Activated CD4-positive, alpha-beta T cell treated with anti-CD3 and anti-CD28 coated beads for 1 hour (primary cell): ENCODE measurements at regions not wholly inside any gene's neighbourhood (a gene's known extent, or its start where the extent isn't known, plus 50 kb on each side); places are given as distances from the start of the nearest gene placed in this dataset.

Source experiments
- DNase-seq: peaks from one replicate; pipeline ENCODE4 v3.0.0-alpha.2; 2020

DNA sequence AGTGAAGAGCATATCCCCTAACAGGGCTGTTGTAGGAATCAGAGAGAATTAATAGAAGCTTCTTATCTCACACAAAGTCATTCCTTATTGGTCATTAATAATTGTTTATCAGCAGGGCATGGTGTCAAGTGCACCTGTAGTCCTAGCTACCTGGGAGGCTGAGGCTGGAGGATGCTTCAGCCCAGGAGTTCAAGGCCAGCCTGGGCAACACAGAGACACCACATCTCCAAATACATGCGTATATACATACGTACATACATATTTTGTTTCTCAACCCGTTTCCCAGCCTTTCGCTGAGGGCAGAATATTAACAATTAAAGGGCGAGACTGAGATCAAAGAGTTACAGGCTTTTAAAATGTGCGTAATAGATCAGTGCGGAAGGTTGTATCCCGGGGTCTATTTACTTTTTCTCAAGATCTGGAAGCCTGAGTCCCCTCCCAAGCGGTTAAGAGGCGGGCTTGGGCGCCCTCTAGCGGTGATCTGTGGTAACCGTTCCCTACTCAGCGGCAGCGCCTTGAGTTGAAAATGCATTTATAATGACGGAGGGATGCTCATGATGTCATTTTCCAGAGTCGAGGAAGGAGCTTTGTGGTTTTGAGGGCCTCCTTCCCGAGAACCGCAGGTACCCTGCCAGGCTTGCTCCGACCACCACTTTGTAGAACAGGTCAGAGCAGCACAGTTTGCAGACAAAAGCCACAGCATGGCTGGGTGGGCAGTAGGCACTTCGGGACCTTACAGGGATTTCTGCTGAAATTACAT, 169.6 kb upstream of the GPR12 start:
- DNase-seq = peak; percentile 53

DNA sequence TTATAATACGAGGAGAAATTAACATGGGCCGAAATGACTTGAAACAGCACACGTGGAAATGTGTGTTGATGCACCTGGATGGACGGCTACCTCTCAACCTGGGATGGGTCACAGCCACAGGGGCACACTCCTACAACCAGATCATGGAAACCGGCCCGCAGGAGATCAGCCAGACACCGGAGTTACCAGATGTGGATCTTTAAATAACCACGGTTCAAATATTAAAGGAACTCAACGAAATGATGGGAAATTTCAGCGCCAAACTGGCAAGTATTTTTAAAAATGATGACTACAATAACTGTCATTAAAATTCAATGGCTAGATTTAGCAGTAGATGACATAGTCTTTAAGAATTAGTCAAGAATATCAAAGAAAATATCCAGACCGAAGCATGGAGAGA, 166.9 kb upstream of the GPR12 start:
- no peak for DNase-seq

DNA sequence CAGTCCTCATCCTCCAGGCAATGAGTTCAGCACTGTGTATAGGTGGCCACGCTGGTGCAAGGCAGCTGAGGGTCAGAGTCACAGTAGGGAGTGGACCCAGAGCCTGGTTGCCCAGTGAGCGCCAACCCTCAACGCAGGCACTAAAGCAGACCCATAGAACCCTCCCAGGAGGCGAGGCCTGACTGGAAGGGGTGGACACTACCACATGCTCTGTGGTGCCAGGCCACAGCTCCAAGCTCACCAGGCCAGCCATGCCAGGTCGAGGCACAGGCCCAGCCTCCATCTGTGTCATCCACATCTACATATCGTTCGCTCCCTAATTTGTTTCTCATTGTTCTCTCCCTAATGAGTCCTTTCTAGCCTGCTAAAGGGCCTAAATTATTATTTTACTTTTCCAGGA, 165.8 kb upstream of the GPR12 start:
- DNase-seq = no peak

DNA sequence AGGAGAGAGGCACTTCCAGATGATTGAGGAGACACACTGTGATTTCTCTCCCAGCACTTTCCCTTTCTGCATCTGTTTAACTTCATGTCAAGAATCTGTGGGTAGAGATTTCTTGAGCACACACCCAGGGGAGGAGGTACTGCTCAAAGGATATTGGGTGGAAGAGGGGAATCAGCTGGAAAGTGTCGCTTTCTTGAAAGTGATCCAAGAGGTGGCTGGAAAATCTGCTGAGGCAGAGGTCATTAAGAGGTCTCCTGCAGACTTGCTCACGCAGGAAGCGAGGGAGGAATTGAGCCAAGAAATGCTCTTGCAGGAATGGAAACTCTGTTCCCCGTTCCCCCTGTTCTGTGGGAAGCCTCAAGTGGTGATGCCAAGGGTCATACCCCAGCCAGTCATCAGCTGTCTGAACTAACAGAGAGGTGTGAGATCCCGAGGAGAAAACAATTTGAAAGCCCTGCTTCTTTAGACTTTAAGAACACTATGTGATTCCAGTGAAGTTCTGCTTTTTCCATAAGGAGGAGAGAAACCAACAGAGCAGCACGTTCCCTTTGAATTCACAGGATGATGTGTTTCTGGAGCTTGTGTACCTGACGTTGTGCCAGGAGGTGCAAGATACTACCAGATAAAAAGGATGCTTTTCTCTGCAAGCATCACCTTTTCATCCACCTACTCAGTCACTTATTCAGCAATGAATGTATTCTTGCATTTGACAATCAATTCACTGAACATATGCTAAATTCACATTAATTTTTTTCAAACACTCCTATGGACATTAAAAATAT, 163.4 kb upstream of the GPR12 start:
- DNase-seq = no peak

DNA sequence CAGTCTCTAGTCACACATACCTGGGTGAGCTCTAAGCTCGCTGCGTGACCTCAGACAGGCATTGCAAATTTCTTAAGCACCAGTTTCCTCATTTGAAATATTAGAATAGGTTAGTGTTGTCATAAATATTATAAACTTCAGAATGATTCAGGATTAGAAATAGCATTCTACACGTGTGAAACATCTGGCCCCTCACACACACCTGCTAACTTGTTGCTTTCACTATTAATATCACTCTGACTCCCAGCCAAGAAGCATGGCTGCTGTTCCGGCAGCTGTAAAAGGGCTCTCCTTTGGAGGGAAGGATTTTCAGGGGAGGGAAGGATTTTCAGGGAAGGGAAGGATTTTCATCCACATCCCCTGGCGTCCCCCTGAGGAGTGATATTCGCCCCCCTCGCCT, 161.3 kb upstream of the GPR12 start:
- no peak for DNase-seq

DNA sequence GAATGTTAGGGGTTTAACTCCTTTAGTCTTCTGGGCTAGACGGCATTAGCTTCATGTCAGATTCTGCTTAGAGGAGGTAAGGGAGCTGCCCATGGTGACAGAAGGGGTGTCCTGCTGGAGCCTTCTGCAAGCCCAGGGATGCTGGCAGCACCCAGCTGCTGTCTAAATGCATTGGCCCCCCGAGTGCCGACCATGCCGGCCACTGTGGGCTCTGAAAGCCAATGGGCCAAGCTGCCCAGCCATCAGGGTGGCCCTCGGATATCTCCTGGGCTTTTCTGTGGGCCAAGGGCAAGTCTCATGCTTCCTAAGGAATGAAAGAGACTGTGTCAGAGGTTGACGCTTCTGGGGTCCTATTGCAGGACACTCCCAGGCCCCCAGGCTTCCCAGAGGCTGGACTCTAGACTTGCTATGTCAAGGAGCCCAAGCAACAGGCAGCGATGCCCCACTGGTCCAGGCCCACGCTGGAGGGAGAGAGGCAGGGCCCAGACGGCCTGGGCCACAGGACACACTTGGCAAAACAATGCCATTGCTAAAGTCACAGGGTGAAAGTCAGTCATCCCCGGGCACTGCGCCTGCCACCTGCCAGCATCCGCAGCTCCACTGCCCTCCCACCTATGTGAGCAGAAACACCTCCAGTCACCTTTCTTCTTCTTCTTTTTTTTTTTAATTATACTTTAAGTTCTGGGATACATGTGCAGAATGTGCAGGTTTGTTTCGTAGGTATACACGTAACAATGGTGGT, 160.2 kb upstream of the GPR12 start:
- DNase-seq = no peak

DNA sequence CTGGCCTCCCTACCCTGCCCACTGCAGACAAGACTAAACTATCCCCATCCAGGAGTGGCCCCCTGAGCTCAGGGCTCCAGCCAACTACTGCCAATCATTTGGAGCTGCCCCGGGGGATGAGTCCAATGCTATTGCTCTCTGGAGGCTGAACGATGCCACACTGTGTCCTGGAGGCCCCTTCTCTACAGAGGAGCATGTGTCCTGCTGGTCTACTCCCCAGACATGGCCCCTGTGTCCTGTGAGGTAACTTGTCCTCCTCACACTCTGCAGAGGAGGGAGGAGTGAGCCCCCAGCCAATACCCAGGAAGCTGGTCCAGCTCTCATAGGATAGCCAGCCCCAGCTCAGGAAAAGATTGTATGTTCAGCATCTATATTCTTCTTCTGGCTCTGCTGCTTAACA, 159.1 kb upstream of the GPR12 start:
- DNase-seq = no peak

DNA sequence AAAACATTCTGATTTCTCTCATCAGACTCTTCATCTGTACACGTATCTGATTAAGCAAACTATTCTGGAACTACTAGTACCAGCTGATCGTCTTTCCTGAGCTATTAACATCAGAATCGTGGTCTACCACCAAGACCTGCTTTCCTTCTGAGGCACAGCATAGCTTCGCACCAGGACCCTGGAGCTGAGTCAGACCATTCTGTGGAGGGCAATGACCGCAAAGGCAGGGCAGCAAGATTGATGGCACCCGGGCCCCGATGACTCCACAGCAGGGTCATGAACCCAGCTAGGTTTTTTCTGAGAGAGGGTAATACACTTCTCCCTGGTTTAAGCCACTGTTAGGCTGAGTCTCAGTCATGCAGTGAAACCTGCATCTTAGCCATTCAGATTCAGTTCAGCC, 158.7 kb upstream of the GPR12 start:
- no peak for DNase-seq

DNA sequence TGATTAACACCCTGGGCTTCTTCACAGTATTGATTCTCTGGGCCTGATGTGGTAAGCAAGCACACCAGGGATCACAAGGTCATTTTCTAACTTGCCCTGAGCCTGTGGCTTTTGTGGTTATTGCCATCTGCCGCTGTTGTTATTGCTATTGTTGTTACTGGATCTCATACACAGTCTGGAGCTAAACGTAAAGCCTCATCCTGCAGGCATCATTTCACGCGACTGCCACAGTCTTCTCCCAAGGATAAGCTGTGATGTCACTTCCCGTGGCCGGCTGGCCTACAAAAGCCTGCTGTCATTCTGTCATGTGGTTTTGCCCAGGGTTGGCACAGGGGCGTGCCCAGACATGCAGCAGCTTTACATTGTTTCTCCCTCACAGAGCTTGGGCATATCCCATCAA, 154.0 kb upstream of the GPR12 start:
- DNase-seq = no peak

DNA sequence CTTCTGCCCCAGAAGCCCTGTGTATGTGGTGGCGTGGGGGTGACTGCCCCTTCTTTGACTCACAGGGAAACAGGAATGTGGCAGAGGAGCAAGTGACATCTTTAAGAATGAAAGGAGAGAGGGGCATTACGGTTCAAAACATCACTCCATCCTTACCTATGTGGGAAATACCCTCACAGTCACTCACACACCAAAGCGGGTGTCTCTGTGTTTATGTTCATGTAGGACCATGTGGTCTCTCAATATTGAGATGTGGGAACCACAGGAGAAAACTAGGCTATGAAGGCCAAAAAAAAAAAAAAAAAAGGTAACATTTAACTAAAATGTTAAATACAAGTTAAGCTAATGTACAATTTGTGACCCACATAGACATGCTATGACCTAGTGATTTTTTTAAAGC, 153.6 kb upstream of the GPR12 start:
- no peak for DNase-seq

DNA sequence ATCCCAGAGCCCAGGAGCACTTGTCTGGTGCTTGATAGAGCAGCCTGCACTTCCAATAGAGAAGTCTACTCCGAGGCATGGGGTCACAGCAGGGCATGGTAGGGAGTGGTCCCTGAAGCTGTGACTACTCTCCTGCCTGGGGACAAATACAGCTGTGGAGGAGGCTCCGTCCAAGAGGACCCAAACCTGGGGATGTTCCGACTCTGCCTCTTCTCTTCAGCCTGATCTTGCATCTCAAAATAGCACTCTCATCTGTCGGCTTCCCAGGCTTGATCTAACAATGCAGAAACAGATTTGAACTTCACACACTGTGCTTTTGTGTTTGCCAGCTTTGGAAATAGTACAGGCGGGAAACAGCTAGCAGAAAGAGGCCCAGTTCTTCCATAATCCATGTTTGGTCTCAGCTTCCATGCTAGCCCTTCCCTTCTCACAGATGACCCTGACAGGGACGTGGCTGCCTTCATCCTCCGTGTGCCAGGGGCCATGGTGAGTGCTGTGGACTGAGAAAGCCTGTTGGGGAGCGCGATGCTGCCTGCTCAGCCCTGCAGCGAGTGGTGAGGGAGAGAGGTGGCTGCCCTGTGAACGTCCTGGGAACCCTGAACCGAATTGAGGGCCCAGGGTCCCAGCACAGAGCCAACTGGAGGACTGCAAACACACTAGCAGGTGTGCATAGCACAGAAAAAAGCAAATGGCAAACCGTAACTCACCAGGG, 150.3 kb upstream of the GPR12 start:
- no peak for DNase-seq

DNA sequence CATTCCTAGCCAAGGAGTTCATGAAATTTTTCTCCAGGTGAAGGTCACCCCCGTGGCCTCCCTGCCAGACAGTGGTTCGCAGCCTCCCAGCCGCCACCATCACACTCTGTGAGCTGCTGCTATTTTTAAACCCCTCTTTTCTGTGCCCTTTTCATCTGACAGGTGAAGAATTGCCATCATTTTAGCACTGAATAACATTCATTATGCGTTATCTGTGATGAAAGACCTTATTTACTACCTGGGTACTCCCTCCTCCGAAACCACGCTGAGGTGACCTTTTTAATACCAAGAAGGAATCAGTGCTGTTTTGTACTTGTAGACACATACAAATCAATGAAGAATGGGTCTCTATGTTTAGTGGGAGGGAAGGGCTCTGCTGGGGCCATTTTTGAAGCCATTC, 148.9 kb upstream of the GPR12 start:
- DNase-seq = no peak

DNA sequence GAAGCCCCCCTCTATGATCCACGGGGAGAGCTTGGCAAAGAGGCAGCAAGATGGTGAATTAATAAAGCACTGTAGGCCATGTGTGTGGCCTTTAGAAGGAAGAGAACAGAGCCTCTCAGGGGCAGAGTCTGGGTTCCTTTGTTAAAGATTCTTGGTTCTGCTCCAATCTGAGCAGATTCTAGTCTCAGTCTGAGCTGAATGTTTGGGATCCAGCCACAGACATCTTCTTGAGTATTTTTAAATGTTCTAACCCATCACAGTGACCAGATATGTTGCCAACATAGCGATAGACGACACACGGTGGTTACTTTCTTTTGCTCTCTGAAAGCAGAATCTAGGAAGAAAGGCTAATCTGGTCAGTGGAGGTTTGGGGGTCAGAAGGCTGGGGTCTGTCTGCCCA, 147.5 kb upstream of the GPR12 start:
- DNase-seq = no peak

DNA sequence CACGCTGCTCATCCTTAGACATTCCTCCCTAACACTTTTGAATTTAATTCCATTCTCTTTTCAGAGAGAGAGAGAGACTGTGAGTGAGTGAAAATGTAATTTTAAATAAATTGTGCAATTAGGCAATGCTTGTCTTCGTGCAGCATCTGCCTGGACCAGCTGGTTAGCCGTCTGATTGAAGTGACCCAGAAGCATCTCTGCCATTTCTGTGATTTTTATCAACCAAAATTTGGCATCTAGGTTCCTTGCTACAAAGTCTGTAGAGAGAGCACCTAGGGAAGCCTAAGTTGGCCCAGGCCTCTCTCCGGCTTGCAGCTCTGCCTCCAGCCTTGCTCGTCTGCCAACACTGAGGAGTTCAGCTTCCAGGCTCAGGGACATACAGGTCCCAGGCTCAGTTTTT, 138.6 kb upstream of the GPR12 start:
- DNase-seq = no peak

DNA sequence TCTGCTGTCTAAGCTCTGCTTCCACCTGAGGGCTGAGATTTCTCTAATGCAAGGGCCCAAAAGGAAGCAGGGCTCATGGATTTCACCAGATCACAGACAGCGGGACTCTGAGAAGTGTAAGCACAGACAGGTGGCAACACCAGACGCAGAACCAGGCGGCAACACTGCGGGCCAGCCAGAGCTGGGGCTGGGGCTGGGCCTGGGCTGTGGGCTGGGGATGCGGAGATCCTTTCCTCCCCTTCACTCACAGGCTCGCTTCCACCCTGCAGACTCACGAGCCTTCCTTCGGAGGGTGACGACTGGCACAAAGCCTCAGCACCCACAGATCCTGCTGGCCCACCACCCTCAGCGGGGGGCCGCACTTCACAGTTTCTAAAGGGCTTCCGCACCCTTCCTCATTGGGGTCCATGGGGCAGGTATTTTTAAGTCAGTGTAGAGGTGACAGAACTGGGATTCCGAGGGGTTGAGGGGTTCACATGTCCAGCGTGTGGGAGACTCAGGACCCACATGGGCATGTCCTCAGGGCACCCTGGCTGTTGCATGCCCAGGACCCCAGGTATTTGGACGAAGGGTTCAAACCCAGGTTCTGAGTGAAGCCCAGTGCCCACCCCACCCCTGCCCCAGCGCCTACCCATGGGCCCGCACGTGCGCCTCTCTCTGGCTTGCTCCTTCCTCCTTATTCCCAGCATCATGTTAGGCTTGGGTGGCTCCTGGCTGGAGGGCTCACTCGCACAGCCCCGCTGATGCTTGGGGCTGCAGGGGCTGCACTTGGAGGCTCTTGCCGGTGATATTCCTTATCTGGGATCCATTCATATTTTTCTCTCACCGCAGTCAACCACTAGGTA, 137.3 kb upstream of the GPR12 start:
- no peak for DNase-seq

DNA sequence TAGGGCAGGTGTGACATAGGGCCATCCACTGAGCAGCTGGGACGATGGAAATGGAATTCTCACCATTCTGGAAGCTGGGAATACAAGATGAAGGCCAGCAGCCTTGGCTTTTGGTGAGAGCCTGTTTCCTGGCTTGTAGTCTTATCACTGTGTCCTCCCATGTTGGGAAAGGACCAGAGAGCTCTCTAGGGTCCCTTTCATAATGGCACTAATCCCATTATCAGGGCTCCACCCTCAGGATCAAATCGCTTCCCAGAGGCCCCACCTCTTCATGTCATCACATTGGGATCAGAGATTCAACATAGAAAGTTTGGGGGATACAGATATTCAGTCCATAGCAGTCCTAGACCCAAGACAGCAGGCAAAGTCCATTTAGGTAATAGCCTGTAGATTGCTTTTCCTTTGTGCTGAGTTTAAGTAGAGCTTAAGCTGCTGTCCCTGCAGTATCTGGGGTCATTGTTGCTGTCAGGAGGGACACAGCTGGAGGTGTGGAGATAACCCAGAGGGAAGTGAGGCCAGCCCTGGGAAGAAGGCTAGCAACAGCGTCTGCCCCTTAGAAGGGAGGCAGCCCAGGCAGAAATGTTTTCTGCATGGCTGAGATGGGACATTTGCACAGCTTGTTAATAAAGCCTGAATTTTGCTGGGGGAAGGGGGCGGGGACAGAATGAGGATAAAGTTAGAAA, 136.5 kb upstream of the GPR12 start:
- no peak for DNase-seq

DNA sequence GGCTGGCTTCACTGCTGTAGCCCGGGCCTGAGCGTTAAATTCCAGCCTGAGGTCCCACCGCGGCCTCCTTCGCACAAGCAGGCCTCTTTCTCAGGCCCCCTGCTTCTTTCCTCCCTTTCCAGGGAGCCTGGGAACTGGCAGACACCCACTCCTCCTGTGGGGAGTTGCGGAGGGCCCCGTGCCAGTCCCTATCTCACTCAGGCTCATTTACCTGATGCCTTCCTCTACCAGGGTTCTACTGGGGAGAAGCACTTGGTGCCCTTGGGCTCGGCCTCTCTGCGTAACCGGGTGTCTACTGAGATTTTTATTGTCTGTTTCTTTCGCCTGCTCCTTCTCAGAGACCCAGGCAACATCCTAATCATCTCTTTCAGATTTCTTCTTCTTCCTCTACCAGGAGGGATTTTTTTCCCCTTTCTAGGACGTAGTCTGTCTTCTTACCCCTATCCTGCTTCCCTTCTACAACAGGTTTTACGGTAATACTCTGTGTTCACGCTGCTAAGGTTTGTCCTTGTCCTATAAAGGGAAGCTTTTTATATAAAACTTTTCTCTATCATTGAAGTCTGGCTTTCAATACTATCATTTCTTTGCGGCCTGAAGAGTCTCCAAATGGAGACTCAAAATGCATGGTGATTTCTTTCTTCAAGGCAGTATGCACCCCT, 135.4 kb upstream of the GPR12 start:
- DNase-seq = no peak

DNA sequence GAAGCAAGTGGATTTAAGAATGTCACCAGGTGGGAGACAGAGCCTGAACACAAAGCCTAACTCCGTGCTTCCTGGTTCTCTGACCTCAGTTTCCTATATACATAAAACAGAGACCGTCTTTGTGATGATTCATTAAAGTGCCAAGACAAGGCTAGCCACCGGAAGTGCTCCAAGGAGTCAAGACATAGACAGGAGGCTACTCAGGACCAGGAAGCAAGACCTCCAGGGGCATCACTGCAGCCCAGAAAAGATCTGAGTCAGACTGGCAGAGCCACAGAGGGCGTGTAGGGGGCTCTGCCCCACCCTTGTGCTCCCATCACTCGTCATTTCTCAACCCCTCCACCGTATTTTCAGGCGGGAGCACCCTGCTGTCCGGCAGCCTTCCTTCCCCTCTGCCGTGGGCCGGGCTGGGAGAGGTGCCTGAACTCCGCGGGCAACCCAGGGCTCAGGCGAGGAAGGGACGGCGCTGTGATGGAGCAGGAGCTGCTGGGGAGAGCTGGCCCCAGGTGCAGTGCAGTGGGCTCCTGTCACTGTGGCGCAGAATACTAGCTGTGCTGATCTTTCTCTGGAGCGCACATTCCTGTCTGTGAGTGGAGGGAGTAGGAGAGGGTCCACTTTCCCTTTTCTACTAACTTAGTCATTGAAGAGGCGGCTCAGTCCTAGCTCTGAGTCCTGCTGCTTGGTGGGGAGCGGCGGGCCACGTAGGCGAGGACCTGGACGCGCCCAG, 134.7 kb upstream of the GPR12 start:
- DNase-seq = no peak

DNA sequence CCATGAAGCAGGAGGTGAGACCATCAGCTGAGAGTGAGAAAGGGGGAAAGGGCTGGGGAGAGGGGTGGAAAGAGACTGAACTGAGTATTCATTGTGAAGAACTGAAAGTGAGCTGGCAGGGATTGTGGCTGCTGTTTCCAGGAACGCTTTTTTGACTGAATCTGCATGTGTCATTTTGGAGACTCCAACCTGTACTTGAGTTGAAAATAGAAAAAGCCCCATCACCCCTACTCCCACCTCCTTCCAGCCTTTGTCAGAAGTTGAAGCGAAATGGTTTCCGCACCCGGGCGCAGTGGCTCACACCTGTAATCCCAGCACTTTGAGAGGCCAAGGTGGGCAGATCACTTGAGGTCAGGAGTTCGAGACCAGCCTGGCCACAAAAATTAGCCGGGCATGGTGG, 128.0 kb upstream of the GPR12 start:
- DNase-seq = no peak

DNA sequence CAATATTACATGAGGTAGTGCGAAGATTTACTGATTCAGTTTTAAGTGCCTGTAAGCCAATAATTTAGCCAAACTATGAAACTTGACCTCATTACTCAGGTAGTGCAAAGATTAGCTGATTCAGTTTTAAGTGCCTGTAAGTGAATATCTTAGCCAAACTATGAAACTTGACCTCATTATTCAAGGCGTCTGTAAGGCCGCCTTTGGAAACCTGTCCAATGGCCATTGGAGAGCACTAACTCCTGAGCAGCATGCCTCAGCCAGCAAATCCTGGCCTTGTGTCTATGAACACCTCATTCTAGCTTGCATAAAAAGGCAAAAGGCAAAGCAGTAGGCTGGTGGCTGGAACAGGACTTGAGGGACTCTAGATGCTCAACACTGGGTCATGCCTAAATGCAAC, 127.0 kb upstream of the GPR12 start:
- DNase-seq = no peak
